H7 (cell line): ENCODE measurements at regions not wholly inside any gene's neighbourhood (a gene's known extent, or its start where the extent isn't known, plus 50 kb on each side); places are given as distances from the start of the nearest gene placed in this dataset.
A peak's percentile ranks its signal among the peaks of the same experiment; 100 is the strongest.

Experiments
- DNase-seq: peaks from one replicate; pipeline ENCODE4 v3.0.0; 2012
- H3K27me3 ChIP-seq: 2 replicates; pipeline ENCODE4 v1.6.0; 2011; ENCODE audit warnings: mild to moderate bottlenecking, low read length; ENCODE audit not compliant: control insufficient read depth, insufficient read depth
- H3K36me3 ChIP-seq: replicated peaks from 2 replicates; pipeline ENCODE4 v1.5.1; 2011; ENCODE audit warnings: low read length; ENCODE audit not compliant: control insufficient read depth, insufficient read depth
- H3K4me3 ChIP-seq: 2 replicates; pipeline ENCODE4 v1.5.1; 2011; ENCODE audit warnings: low read depth, mild to moderate bottlenecking, control low read depth, low read length, moderate library complexity; ENCODE audit not compliant: insufficient read depth

GRCh38 chrX:148363471-148364235 is 136.8 kb upstream of the AFF2 start:
- no peaks in the 10 kb centered on the region for H3K27me3 ChIP-seq
- no peak for DNase-seq
- H3K36me3 ChIP-seq, result no peaks in the 10 kb centered on the region
- H3K4me3 ChIP-seq, result no peak overlapping the region

GRCh38 chrX:148365233-148365632 is 135.2 kb upstream of the AFF2 start:
- no peak for DNase-seq
- no peak overlapping the region for H3K4me3 ChIP-seq

GRCh38 chrX:148371291-148371690 is 129.1 kb upstream of the AFF2 start:
- no peaks in the 10 kb centered on the region for H3K27me3 ChIP-seq
- H3K4me3 ChIP-seq, result no peak overlapping the region
- no peak for DNase-seq
- H3K36me3 ChIP-seq, result no peaks in the 10 kb centered on the region

More at GRCh38 chrX:148365233-148365632, 135.2 kb upstream of the AFF2 start:
- no peaks in the 10 kb centered on the region for H3K36me3 ChIP-seq
- H3K27me3 ChIP-seq, result no peaks in the 10 kb centered on the region

- Histone ChIP-seq H3K27me3 (no peaks in the 10 kb centered on the region), H3K36me3 (no peaks in the 10 kb centered on the region), H3K4me3 (no peak overlapping the region)
- DNase-seq, result no peak
Measured at GRCh38 chrX:148372925-148373324, 127.5 kb upstream of the AFF2 start.

GRCh38 chrX:148376342-148376741 is 124.1 kb upstream of the AFF2 start:
- H3K36me3 ChIP-seq, result no peaks in the 10 kb centered on the region
- H3K27me3 ChIP-seq, result no peaks in the 10 kb centered on the region
- H3K4me3 ChIP-seq, result no peak overlapping the region
- no peak for DNase-seq

GRCh38 chrX:148380107-148380506 is 120.3 kb upstream of the AFF2 start:
- DNase-seq, result no peak
- Histone ChIP-seq H3K36me3 (no peaks in the 10 kb centered on the region), H3K27me3 (no peaks in the 10 kb centered on the region), H3K4me3 (no peak overlapping the region)

- no peaks in the 10 kb centered on the region for H3K36me3 ChIP-seq
- H3K27me3 ChIP-seq, result no peaks in the 10 kb centered on the region
- DNase-seq, result no peak
- H3K4me3 ChIP-seq, result no peak overlapping the region
Measured at GRCh38 chrX:148380650-148381561, 119.5 kb upstream of the AFF2 start.

- H3K36me3 ChIP-seq, result no peaks in the 10 kb centered on the region
- no peak overlapping the region for H3K4me3 ChIP-seq
- no peaks in the 10 kb centered on the region for H3K27me3 ChIP-seq
- DNase-seq, result no peak
Measured at GRCh38 chrX:148381603-148382002, 118.8 kb upstream of the AFF2 start.

- Histone ChIP-seq H3K27me3 (no peaks in the 10 kb centered on the region), H3K36me3 (no peaks in the 10 kb centered on the region), H3K4me3 (no peak overlapping the region)
- DNase-seq, result peak; percentile 7
Measured at GRCh38 chrX:148382983-148383382, 117.4 kb upstream of the AFF2 start.

GRCh38 chrX:148385471-148385870 is 114.9 kb upstream of the AFF2 start:
- Histone ChIP-seq H3K27me3 (no peaks in the 10 kb centered on the region), H3K36me3 (no peaks in the 10 kb centered on the region), H3K4me3 (no peak overlapping the region)
- no peak for DNase-seq

- Histone ChIP-seq H3K27me3 (no peaks in the 10 kb centered on the region), H3K36me3 (no peaks in the 10 kb centered on the region), H3K4me3 (no peak overlapping the region)
- DNase-seq, result no peak
Measured at GRCh38 chrX:148389629-148390028, 110.8 kb upstream of the AFF2 start.

- no peak for DNase-seq
- H3K4me3 ChIP-seq, result no peak overlapping the region
- no peaks in the 10 kb centered on the region for H3K27me3 ChIP-seq
- no peaks in the 10 kb centered on the region for H3K36me3 ChIP-seq
Measured at GRCh38 chrX:148412006-148412405, 88.4 kb upstream of the AFF2 start.

GRCh38 chrX:148416142-148416541 is 84.3 kb upstream of the AFF2 start:
- Histone ChIP-seq H3K27me3 (no peaks in the 10 kb centered on the region), H3K36me3 (no peaks in the 10 kb centered on the region), H3K4me3 (no peak overlapping the region)
- DNase-seq, result no peak

- Histone ChIP-seq H3K4me3 (no peak overlapping the region), H3K27me3 (no peaks in the 10 kb centered on the region), H3K36me3 (no peaks in the 10 kb centered on the region)
- no peak for DNase-seq
Measured at GRCh38 chrX:148416931-148417330, 83.5 kb upstream of the AFF2 start.

GRCh38 chrX:148417934-148418333 is 82.5 kb upstream of the AFF2 start:
- no peak for DNase-seq
- H3K36me3 ChIP-seq, result no peaks in the 10 kb centered on the region
- H3K4me3 ChIP-seq, result no peak overlapping the region
- no peaks in the 10 kb centered on the region for H3K27me3 ChIP-seq
